A204.1 (cell line): ENCODE measurements at regions not wholly inside any gene's neighbourhood (a gene's known extent, or its start where the extent isn't known, plus 50 kb on each side); places are given as distances from the start of the nearest gene placed in this dataset.
A peak's percentile ranks its signal among the peaks of the same experiment; 100 is the strongest.
"Not testable (repeated sequence)": the region's sequence is repeated elsewhere in the genome, so short reads cannot be mapped to it uniquely, and the experiment has no call there.

ENCODE experiments used
- FAIRE-seq: peaks from 2 replicates; lab custom pipeline; 2012; peaks lifted over from hg19 to GRCh38; lab: Jason Lieb, UNC

GRCh38 chr13:67438465-67438864 lies 208.3 kb upstream of the PCDH9 start:
- FAIRE-seq, result no peak

- no peak for FAIRE-seq
Measured at GRCh38 chr13:67437244-67437643, 207.1 kb upstream of the PCDH9 start.

- no peak for FAIRE-seq
Measured at GRCh38 chr13:67421475-67421874, 191.3 kb upstream of the PCDH9 start.

GRCh38 chr13:67416047-67416925 lies 186.2 kb upstream of the PCDH9 start:
- no peak for FAIRE-seq

- no peak for FAIRE-seq
Measured at GRCh38 chr13:67410645-67411044, 180.5 kb upstream of the PCDH9 start.

GRCh38 chr13:67408798-67409197 lies 178.7 kb upstream of the PCDH9 start:
- no peak for FAIRE-seq

GRCh38 chr13:67402546-67402945 lies 172.4 kb upstream of the PCDH9 start:
- FAIRE-seq, result no peak

- no peak for FAIRE-seq
Measured at GRCh38 chr13:67395577-67395976, 165.4 kb upstream of the PCDH9 start.

GRCh38 chr13:67392014-67392413 lies 161.9 kb upstream of the PCDH9 start:
- no peak for FAIRE-seq

GRCh38 chr13:67390462-67391086 lies 160.4 kb upstream of the PCDH9 start:
- FAIRE-seq, result no peak

- FAIRE-seq, result no peak
Measured at GRCh38 chr13:67389171-67389570, 159.0 kb upstream of the PCDH9 start.

GRCh38 chr13:67383109-67383757 lies 153.1 kb upstream of the PCDH9 start:
- FAIRE-seq, result not testable (repeated sequence)

- no peak for FAIRE-seq
Measured at GRCh38 chr13:67377919-67378318, 147.8 kb upstream of the PCDH9 start.

GRCh38 chr13:67374391-67374790 lies 144.3 kb upstream of the PCDH9 start:
- no peak for FAIRE-seq

GRCh38 chr13:67372868-67373464 lies 142.8 kb upstream of the PCDH9 start:
- FAIRE-seq, result no peak

- peak; percentile 32 for FAIRE-seq
Measured at GRCh38 chr13:67369895-67370660, 139.9 kb upstream of the PCDH9 start.

- FAIRE-seq, result no peak
Measured at GRCh38 chr13:67367399-67367798, 137.3 kb upstream of the PCDH9 start.

- FAIRE-seq, result no peak
Measured at GRCh38 chr13:67366533-67366932, 136.4 kb upstream of the PCDH9 start.

- FAIRE-seq, result no peak
Measured at GRCh38 chr13:67355812-67356476, 125.8 kb upstream of the PCDH9 start.

GRCh38 chr13:67353941-67354340 lies 123.8 kb upstream of the PCDH9 start:
- no peak for FAIRE-seq

GRCh38 chr13:67353031-67353430 lies 122.9 kb upstream of the PCDH9 start:
- FAIRE-seq, result no peak

- no peak for FAIRE-seq
Measured at GRCh38 chr13:67351909-67352308, 121.8 kb upstream of the PCDH9 start.
